HL-60 (cell line): ENCODE measurements at regions not wholly inside any gene's neighbourhood (a gene's known extent, or its start where the extent isn't known, plus 50 kb on each side); places are given as distances from the start of the nearest gene placed in this dataset.

Experiments
- SPI1 ChIP-seq: IDR thresholded peaks from 2 replicates; pipeline ENCODE4 v1.6.1; 2012; ENCODE audit warnings: low read depth, mild to moderate bottlenecking, borderline replicate concordance
- TF ChIP-seq, protein P1 (sequence below): IDR thresholded peaks from 2 replicates; pipeline ENCODE4 v1.6.1; 2012; ENCODE audit warnings: low read depth; ENCODE audit not compliant: insufficient replicate concordance
- TF ChIP-seq, protein P2 (sequence below): IDR thresholded peaks from one replicate; pipeline ENCODE4 v1.5.1; 2011; ENCODE audit warnings: low read length, control low read depth, inconsistent platforms; ENCODE audit not compliant: insufficient read depth

DNA sequence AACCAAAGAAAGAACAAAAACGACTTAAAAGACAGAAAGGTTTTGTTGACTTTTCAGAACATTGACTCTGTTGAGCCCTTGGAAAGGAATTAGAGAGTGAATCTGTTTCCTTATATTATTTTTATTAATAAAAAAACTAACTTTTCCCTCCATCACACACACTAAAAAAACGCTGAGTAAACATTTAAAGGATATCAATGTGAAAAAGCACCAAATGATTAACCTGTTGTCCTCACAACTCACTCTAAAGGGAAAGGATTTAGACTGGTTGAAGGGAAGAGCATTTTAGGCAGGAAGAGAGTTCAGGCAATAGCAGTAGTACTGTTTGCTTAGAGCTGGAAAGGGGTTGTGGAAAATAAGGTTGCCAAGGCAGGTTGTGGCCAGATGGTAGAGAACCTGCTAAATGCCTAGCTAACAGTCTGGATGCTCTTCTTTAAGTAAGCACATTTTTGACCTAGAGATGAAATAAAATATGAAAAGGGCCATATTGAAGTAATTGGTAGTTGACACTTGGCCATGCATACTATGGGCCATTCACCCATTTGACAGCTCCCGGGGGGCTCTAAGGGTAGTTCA is 98.0 kb upstream of the NDP start:
- TF ChIP-seq SPI1 = no peak
- TF ChIP-seq, protein P1, sequence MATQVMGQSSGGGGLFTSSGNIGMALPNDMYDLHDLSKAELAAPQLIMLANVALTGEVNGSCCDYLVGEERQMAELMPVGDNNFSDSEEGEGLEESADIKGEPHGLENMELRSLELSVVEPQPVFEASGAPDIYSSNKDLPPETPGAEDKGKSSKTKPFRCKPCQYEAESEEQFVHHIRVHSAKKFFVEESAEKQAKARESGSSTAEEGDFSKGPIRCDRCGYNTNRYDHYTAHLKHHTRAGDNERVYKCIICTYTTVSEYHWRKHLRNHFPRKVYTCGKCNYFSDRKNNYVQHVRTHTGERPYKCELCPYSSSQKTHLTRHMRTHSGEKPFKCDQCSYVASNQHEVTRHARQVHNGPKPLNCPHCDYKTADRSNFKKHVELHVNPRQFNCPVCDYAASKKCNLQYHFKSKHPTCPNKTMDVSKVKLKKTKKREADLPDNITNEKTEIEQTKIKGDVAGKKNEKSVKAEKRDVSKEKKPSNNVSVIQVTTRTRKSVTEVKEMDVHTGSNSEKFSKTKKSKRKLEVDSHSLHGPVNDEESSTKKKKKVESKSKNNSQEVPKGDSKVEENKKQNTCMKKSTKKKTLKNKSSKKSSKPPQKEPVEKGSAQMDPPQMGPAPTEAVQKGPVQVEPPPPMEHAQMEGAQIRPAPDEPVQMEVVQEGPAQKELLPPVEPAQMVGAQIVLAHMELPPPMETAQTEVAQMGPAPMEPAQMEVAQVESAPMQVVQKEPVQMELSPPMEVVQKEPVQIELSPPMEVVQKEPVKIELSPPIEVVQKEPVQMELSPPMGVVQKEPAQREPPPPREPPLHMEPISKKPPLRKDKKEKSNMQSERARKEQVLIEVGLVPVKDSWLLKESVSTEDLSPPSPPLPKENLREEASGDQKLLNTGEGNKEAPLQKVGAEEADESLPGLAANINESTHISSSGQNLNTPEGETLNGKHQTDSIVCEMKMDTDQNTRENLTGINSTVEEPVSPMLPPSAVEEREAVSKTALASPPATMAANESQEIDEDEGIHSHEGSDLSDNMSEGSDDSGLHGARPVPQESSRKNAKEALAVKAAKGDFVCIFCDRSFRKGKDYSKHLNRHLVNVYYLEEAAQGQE = no peak
- TF ChIP-seq, protein P2, sequence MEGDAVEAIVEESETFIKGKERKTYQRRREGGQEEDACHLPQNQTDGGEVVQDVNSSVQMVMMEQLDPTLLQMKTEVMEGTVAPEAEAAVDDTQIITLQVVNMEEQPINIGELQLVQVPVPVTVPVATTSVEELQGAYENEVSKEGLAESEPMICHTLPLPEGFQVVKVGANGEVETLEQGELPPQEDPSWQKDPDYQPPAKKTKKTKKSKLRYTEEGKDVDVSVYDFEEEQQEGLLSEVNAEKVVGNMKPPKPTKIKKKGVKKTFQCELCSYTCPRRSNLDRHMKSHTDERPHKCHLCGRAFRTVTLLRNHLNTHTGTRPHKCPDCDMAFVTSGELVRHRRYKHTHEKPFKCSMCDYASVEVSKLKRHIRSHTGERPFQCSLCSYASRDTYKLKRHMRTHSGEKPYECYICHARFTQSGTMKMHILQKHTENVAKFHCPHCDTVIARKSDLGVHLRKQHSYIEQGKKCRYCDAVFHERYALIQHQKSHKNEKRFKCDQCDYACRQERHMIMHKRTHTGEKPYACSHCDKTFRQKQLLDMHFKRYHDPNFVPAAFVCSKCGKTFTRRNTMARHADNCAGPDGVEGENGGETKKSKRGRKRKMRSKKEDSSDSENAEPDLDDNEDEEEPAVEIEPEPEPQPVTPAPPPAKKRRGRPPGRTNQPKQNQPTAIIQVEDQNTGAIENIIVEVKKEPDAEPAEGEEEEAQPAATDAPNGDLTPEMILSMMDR = no peak
